Head of caudate nucleus (tissue), 42 donors: ENCODE measurements at regions not wholly inside any gene's neighbourhood (a gene's known extent, or its start where the extent isn't known, plus 50 kb on each side); places are given as distances from the start of the nearest gene placed in this dataset.

ENCODE experiments used
- DNase-seq, 42 donors: peaks; one replicate each; pipeline versions ENCODE4 v3.0.0 to v3.0.0-alpha.2; 2020 to 2021; ENCODE audit warnings: mixed read lengths in 7 of 42
- intact Hi-C: fragments of 100-400 bp; cut with DNase I; formaldehyde crosslinking; loops from one replicate; pipeline ENCODE4 v1.15.0; 2022

- DNase-seq, result no peak
- intact Hi-C loops, result no loop called here
These were observed 61.4 kb upstream of the COX10 start for GRCh38 chr17:14007951-14008350.

GRCh38 chr17:14011036-14011692 lies 58.1 kb upstream of the COX10 start:
- DNase-seq, result no peak
- intact Hi-C loops, result no loop called here

- no peak for DNase-seq
- intact Hi-C loops, result no loop called here
These were observed 57.4 kb upstream of the COX10 start for GRCh38 chr17:14011740-14012405.

- DNase-seq, result peak in 1 of 42 donors; percentile 44
- intact Hi-C loops, result no loop called here
These were observed 54.6 kb upstream of the COX10 start for GRCh38 chr17:14014657-14015056.

GRCh38 chr17:14015271-14015670 lies 54.0 kb upstream of the COX10 start:
- intact Hi-C loops, result no loop called here
- peak in 1 of 42 donors; percentile 23 for DNase-seq

GRCh38 chr17:14016858-14017257 lies 52.4 kb upstream of the COX10 start:
- no peak for DNase-seq

GRCh38 chr17:14019186-14019956 lies 49.9 kb upstream of the COX10 start:
- intact Hi-C loops, result no loop called here
- DNase-seq, result no peak

More at GRCh38 chr17:14016858-14017257, 52.4 kb upstream of the COX10 start:
- intact Hi-C loops, result no loop called here
